IPS DF 6.9 (cell line): ENCODE measurements at regions not wholly inside any gene's neighbourhood (a gene's known extent, or its start where the extent isn't known, plus 50 kb on each side); places are given as distances from the start of the nearest gene placed in this dataset.

Experiments used
- DNase-seq: peaks from one replicate; pipeline ENCODE4 v3.0.0-alpha.2; 2013; ENCODE audit warnings: low read depth, low spot score
- H3K27ac ChIP-seq: one replicate; pipeline ENCODE4 v1.5.1; 2013; ENCODE audit warnings: low read length, control low read depth
- H3K27me3 ChIP-seq: 2 replicates; pipeline ENCODE4 v1.6.1; 2013; ENCODE audit warnings: mild to moderate bottlenecking, low read length; ENCODE audit not compliant: control insufficient read depth, insufficient read depth
- H3K36me3 ChIP-seq: 2 replicates; pipeline ENCODE4 v1.6.1; 2013; ENCODE audit warnings: low read length; ENCODE audit not compliant: control insufficient read depth, insufficient read depth
- H3K4me1 ChIP-seq: 2 replicates; pipeline ENCODE4 v1.6.1; 2013; ENCODE audit warnings: low read length; ENCODE audit not compliant: control insufficient read depth, insufficient read depth
- H3K4me3 ChIP-seq: 2 replicates; pipeline ENCODE4 v1.5.1; 2013; ENCODE audit warnings: mild to moderate bottlenecking, low read length
- H3K9me3 ChIP-seq: 2 replicates; pipeline ENCODE4 v1.6.1; 2013; ENCODE audit warnings: low read length, inconsistent platforms; ENCODE audit not compliant: control insufficient read depth, insufficient read depth
- WGBS: extraction: QIAGEN DNeasy Blood & Tissue Kit; methylation state at CpG from one replicate; pipeline ENCODE4 v1.1.7; 2013; ENCODE audit warnings: mixed read lengths, missing lambda C conversion rate; ENCODE audit not compliant: insufficient read length, insufficient coverage; 5-methylcytosine and 5-hydroxymethylcytosine counted together

DNA sequence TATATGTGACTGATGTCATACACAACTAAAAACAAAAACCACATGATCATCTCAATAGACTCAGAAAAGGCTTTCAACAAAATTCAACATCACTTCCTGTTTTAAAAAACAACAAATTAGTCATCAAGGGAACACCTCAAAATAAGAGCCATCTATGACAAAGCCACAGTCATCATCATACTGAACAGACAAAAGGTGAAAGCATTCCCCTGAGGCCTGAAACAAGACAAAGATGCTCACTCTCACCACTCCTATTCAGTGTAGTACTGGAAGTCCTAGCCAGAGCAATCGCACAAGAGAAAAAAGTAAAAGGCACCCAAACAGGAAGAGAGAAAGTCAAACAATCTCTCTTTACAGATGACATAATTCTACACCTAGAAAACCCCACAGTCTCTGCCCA, 893.5 kb upstream of the EDIL3 start:
- no peak for DNase-seq
- H3K9me3 ChIP-seq = no peaks in the 10 kb centered on the region
- no peaks in the 10 kb centered on the region for H3K4me1 ChIP-seq
- H3K4me3 ChIP-seq = no peak overlapping the region
- no peak overlapping the region for H3K27ac ChIP-seq
- no CpG with 5 or more reads among the region's 1 CpG for WGBS
- no peaks in the 10 kb centered on the region for H3K36me3 ChIP-seq
- no peaks in the 10 kb centered on the region for H3K27me3 ChIP-seq

DNA sequence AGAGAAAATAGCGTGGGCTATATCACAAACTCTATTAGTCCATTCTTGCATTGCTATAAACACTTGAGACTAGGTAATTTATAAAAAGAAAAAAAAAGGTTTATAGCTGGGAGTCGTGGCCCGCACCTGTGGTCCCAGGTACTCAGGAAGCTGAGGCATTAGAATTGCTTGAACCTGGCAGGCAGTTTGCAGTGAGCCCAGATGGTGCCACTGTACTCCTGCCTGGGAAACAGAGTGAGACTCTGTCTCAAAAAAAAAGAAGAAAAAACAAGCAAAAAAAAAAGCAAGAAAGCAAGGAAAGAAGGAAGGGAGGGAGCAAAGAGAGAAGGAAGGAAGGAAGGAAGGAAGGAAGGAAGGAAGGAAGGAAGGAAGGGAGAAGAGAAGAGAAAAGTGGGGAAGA, 904.2 kb upstream of the EDIL3 start:
- H3K9me3 ChIP-seq = no peaks in the 10 kb centered on the region
- WGBS = no CpG with 5 or more reads among the region's 3 CpGs

DNA sequence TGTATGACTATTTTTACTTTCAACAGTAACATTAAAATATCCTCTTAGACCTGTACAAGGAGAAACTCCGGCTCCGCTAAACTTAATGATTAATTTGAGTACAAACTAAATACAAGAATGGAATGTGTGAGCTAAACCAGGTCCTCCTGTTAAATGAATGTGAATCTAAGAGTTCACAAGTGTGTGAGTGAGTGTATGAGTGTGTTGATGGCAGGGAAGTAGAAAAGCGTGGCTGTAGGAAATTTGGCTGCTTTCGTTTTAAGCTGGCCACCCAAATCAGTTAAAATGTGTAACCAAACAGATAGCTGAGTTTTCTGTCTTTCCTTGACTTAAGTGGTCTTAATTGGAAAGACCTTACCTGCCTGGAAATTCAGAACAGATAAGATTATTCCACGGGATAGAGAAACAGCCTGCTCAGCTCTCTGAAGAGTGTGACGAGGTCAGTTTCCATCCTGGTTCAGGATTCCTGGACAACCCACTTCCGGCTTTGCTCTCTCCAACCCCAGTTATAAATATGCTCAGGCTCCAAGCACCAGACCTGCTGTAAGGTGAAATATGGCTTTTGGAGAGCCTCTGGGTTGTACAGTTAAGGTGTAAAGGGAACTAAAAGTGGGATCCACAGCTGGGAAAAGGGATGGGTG, 908.6 kb upstream of the EDIL3 start:
- H3K27me3 ChIP-seq = no peaks in the 10 kb centered on the region
- H3K27ac ChIP-seq = no peak overlapping the region
- H3K4me1 ChIP-seq = no peaks in the 10 kb centered on the region
- DNase-seq = no peak
- no peaks in the 10 kb centered on the region for H3K9me3 ChIP-seq
- H3K4me3 ChIP-seq = no peak overlapping the region
- H3K36me3 ChIP-seq = no peaks in the 10 kb centered on the region
- WGBS = no CpG with 5 or more reads among the region's 7 CpGs

More for the DNA sequence above, 904.2 kb upstream of the EDIL3 start:
- no peak for DNase-seq
- H3K27ac ChIP-seq = no peak overlapping the region
- H3K36me3 ChIP-seq = no peaks in the 10 kb centered on the region
- no peak overlapping the region for H3K4me3 ChIP-seq
- H3K4me1 ChIP-seq = no peaks in the 10 kb centered on the region
- no peaks in the 10 kb centered on the region for H3K27me3 ChIP-seq

DNA sequence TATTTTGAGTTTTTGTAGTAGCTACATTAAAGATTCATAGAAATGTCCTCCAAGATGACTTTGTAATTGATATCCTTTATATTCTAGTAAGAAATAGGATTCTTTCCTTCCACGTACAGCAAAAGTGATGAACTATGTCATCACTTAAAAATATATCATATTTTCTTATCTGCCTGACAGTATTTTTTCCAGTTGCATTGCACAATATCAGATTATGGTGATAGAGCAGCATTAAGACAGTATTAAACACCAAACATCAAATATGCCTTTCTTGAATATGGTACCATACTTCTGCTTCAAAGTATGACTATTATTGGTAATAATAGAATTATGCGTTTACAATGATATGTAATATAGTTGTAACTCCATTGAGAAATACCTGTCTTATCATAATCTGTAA, 919.8 kb upstream of the EDIL3 start:
- Histone ChIP-seq H3K27ac (no peak overlapping the region), H3K4me1 (no peaks in the 10 kb centered on the region), H3K4me3 (no peak overlapping the region), H3K9me3 (no peaks in the 10 kb centered on the region), H3K27me3 (no peaks in the 10 kb centered on the region), H3K36me3 (no peaks in the 10 kb centered on the region)
- no peak for DNase-seq
- WGBS = no CpG with 5 or more reads among the region's 2 CpGs

DNA sequence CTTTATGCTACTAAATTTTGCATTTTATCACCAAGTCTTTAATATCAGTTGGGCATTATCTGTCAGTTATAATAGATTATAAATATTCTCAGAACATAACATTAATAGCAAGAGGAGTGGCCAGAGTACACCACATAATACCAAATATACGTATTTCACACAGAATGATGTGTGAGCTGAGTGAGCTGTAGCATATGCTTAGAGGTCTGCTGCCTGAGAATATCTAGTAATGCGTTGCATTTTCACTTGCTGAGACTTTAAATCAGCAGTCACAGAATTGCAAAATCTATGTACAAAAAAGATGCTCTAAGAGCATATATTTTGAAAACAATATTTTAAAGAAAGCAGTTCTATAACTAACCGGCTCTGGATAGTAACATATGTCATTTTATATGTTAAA, 921.1 kb upstream of the EDIL3 start:
- Histone ChIP-seq H3K27me3 (no peaks in the 10 kb centered on the region), H3K4me1 (no peaks in the 10 kb centered on the region), H3K36me3 (no peaks in the 10 kb centered on the region), H3K4me3 (no peak overlapping the region), H3K9me3 (no peaks in the 10 kb centered on the region), H3K27ac (no peak overlapping the region)
- no CpG with 5 or more reads among the region's 3 CpGs for WGBS
- DNase-seq = no peak

DNA sequence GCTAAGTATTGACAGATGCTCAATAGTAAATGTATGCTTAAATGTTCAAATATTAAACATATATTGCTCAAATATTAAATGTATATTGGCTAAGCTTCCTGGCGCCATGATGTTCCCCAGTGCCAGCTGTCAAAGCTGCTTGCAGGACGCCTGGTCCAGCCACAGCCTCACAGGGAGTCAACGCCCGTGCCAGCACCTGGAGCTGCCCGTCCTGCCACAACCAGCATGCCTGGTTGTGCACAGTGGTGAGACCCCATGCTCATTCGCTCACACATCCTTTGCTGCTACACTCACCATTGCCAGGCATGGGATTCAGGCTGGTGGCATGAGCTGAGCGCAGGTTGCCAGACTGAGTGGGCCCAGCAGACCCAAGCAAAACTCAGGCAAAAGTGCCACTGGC, 926.9 kb upstream of the EDIL3 start:
- Histone ChIP-seq H3K27ac (no peak overlapping the region), H3K36me3 (no peaks in the 10 kb centered on the region), H3K9me3 (no peaks in the 10 kb centered on the region), H3K27me3 (no peaks in the 10 kb centered on the region), H3K4me3 (no peak overlapping the region), H3K4me1 (no peaks in the 10 kb centered on the region)
- DNase-seq = no peak
- no CpG with 5 or more reads among the region's 7 CpGs for WGBS

DNA sequence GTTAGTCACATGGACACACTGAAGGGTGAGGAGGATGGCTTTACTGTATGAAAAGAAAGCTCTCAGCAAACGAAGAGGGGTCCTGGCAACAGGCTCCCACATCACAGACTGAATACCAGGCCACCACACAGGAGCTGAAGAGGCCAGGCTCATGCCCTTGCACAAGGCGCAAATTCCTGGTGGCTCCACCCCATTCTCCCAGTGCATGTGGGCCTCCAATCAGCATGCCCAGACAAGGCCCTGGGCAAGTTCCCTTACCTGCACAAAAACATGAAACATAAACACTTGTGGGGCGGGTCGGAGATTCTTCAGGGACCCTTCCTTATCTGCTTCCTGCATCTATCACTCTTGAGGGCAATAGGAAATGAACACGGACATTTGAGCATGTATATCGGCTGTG, 935.8 kb upstream of the EDIL3 start:
- H3K4me1 ChIP-seq = no peaks in the 10 kb centered on the region
- H3K27ac ChIP-seq = no peak overlapping the region
- WGBS = no CpG with 5 or more reads among the region's 6 CpGs
- H3K27me3 ChIP-seq = no peaks in the 10 kb centered on the region
- DNase-seq = no peak
- no peak overlapping the region for H3K4me3 ChIP-seq
- no peaks in the 10 kb centered on the region for H3K36me3 ChIP-seq
- no peaks in the 10 kb centered on the region for H3K9me3 ChIP-seq

DNA sequence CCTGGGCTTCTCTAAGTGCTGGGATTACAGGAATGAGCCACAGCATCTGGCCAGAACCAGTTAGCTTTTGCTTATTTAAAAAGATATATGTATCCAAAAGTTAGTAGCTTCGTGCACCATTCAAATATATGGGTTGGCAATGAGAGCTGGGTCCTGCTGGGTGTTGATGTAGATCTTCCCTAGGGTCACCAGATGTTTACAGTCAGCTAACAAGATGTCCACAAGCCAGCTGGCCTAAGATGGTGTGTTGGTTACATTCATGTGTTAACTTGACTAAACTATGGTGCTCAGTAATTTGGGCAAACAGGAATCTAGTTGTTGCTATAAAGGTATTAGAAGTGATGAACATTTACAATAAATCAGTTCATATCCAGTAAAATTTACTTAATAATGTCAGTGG, 948.6 kb upstream of the EDIL3 start:
- Histone ChIP-seq H3K27me3 (no peaks in the 10 kb centered on the region), H3K4me1 (no peaks in the 10 kb centered on the region), H3K9me3 (no peaks in the 10 kb centered on the region), H3K36me3 (no peaks in the 10 kb centered on the region), H3K4me3 (no peak overlapping the region), H3K27ac (no peak overlapping the region)
- no peak for DNase-seq
- WGBS = no CpG with 5 or more reads among the region's 1 CpG

DNA sequence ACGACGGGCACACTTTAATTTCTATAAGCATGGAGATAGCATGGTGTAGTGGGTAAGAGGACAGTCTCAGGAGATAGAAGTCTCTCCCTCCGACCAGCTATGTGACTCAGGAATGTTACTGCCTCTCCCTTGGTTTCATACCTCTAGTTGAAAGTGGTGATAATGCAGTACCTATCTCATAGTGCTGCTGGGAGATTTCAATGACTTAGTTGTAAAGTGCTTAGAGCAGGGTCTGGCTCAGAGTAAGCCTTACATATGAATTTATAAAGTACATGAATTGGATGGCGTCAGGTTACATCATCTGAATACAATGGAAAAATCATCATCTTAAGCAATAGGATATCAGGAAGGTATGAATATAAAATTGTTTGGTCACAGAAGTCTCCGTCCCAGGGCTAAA, 952.8 kb upstream of the EDIL3 start:
- H3K36me3 ChIP-seq = no peaks in the 10 kb centered on the region
- H3K27ac ChIP-seq = no peak overlapping the region
- no CpG with 5 or more reads among the region's 5 CpGs for WGBS
- H3K27me3 ChIP-seq = no peaks in the 10 kb centered on the region
- DNase-seq = no peak
- no peak overlapping the region for H3K4me3 ChIP-seq
- no peaks in the 10 kb centered on the region for H3K9me3 ChIP-seq
- no peaks in the 10 kb centered on the region for H3K4me1 ChIP-seq

DNA sequence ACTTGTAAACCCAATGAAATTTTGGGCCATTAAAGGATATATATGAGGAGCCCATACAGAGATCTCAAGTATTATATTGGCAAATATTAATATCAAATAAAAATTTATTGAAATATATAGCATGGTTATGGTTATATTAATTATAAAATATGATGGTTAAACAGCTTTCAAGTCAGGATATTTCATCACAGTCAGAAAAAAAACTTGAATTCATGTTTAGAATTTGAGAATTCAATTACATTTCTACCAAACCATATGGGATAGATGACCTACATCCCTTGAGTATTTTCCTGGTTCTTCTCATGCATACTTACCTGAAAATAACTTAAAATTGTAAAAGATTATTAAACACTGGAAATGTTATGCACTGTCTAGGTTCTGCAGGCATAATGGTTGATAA, 956.1 kb upstream of the EDIL3 start:
- H3K9me3 ChIP-seq = no peaks in the 10 kb centered on the region

DNA sequence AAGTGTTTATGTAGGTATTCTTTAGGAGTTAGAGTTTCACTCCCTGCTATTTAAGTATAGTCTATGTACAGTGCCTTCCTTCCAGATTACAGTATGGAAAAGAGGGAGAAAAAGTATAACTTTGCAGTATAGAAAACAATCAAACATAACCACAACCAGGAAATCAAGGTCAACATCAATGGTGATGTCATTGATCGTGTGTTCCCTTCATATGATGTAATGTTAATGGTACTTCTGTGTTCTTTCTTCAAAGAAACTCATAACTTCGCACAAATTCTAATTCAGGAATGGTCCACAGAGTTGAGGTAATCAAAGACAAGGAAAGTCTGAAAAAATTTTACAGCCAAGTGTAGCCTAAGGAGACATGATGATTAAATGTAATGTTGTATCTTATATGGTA, 961.1 kb upstream of the EDIL3 start:
- WGBS = no CpG with 5 or more reads among the region's 2 CpGs
- DNase-seq = no peak
- no peaks in the 10 kb centered on the region for H3K27me3 ChIP-seq
- H3K36me3 ChIP-seq = no peaks in the 10 kb centered on the region
- no peaks in the 10 kb centered on the region for H3K9me3 ChIP-seq
- no peak overlapping the region for H3K27ac ChIP-seq
- no peaks in the 10 kb centered on the region for H3K4me1 ChIP-seq
- H3K4me3 ChIP-seq = no peak overlapping the region

More for the DNA sequence above, 956.1 kb upstream of the EDIL3 start:
- no peak for DNase-seq
- Histone ChIP-seq H3K4me3 (no peak overlapping the region), H3K4me1 (no peaks in the 10 kb centered on the region), H3K27me3 (no peaks in the 10 kb centered on the region), H3K36me3 (no peaks in the 10 kb centered on the region), H3K27ac (no peak overlapping the region)
